Erythroblast (primary cell): ENCODE measurements at regions not wholly inside any gene's neighbourhood (a gene's known extent, or its start where the extent isn't known, plus 50 kb on each side); places are given as distances from the start of the nearest gene placed in this dataset.

Experiments
- GATA1 ChIP-seq: IDR thresholded peaks from 2 replicates; pipeline ENCODE4 v1.6.1; 2011; ENCODE audit warnings: low read depth, mild to moderate bottlenecking, control low read depth, low read length, moderate library complexity
- POLR2A ChIP-seq: IDR thresholded peaks from 2 replicates; pipeline ENCODE4 v1.6.1; 2011; ENCODE audit warnings: mild to moderate bottlenecking, low read length

DNA sequence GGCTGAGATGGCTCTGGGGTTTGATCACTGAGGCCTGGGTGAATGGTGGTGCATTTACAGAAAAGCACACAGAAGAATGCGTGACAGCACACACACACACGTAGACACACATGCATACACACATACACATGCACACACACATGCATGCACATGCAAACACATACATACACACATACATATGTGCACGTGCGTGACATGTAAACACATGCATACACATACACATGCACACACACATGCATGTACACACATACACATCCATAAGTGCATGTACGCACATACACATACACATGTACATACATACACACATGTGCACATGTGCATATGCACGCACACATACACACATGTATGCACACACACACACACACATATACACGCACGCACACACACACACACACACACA is 108.4 kb downstream of the AIPL1 start:
- TF ChIP-seq POLR2A = no peak
- no peak for TF ChIP-seq GATA1
